ENCODE measurements at regions not wholly inside any gene's neighbourhood (a gene's known extent, or its start where the extent isn't known, plus 50 kb on each side); places are given as distances from the start of the nearest gene placed in this dataset.

DNA sequence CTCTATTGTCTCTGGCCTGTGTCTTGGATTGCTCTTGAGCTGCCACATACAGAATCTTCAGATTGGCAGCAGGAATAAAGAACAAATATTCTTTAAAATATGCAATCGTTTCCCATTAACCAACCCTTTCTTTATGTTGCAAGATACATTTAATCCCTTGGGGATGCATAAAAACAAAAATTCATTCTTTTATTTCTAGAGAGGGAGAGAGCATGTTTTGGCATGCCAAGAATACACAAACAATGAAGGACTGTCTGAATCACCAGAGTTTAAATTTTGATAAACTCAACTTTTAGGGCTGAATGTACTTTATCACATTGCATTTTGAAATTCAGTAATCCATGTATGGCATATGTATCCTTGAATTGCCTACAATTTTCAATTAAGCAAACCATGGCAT is 154.3 kb upstream of the SEMA3D start:
- TF ChIP-seq, protein P1, sequence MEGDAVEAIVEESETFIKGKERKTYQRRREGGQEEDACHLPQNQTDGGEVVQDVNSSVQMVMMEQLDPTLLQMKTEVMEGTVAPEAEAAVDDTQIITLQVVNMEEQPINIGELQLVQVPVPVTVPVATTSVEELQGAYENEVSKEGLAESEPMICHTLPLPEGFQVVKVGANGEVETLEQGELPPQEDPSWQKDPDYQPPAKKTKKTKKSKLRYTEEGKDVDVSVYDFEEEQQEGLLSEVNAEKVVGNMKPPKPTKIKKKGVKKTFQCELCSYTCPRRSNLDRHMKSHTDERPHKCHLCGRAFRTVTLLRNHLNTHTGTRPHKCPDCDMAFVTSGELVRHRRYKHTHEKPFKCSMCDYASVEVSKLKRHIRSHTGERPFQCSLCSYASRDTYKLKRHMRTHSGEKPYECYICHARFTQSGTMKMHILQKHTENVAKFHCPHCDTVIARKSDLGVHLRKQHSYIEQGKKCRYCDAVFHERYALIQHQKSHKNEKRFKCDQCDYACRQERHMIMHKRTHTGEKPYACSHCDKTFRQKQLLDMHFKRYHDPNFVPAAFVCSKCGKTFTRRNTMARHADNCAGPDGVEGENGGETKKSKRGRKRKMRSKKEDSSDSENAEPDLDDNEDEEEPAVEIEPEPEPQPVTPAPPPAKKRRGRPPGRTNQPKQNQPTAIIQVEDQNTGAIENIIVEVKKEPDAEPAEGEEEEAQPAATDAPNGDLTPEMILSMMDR (IDR thresholded peaks at IDR 0.05): no peak
- TF ChIP-seq POLR2A (IDR thresholded peaks at IDR 0.05) (no peak), POLR2AphosphoS5 (IDR thresholded peaks at IDR 0.05) (no peak)
